HG03342 (cell line): ENCODE measurements at regions not wholly inside any gene's neighbourhood (a gene's known extent, or its start where the extent isn't known, plus 50 kb on each side); places are given as distances from the start of the nearest gene placed in this dataset.

Source experiments
- ATAC-seq: cut with Tn5 transposase; IDR thresholded peaks from one replicate; pipeline ENCODE4 v1.9.1; 2021; ENCODE audit warnings: mild to moderate bottlenecking, moderate library complexity; ENCODE audit not compliant: unreplicated experiment

DNA sequence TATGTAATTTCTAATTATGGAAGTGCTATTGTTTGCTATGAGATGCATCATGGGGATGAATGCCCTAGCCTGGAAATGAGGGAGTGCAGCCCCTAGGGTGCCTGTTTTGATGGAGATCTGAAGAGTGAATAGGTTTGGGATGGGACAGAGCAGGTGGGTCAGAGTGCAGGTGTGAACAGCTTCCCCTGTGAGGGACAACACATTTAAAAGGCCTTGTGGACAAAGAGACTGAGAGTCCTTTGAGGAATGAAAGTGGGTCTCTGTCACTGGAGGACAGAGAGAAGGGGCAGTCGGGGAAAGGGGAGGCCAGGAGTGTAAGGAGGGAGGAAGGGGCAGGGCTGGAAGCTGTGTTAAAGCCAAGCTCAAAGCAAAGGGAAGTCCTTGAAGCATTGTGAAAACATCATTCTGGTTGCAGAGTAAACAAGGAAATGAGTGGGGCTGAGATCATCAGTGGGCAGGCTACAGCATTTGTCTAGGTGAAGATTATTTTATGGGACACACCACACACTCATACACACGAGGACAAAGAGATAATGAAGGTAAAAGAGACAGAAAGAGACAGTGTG is 877.6 kb downstream of the SLC4A3 start:
- no peak for ATAC-seq

DNA sequence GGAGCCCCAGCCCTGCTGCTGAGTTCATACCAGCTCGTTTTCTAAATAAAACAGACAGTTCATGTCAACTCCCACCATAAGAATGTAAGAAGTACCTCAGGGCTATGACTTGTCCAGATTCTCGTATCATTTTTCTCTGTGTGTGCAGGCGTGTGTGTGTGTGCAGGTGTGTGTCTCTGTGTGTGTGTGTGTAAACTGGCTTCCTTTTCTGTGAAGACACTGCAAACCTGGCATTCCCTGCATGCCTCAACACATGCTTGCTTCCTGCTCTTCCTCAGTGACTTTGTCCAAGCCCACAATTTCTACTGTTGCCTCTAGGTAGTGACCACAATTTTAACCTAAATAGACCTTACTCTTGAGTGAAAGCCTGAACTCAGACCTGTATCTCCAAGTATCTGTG is 879.0 kb downstream of the SLC4A3 start:
- ATAC-seq, result no peak

DNA sequence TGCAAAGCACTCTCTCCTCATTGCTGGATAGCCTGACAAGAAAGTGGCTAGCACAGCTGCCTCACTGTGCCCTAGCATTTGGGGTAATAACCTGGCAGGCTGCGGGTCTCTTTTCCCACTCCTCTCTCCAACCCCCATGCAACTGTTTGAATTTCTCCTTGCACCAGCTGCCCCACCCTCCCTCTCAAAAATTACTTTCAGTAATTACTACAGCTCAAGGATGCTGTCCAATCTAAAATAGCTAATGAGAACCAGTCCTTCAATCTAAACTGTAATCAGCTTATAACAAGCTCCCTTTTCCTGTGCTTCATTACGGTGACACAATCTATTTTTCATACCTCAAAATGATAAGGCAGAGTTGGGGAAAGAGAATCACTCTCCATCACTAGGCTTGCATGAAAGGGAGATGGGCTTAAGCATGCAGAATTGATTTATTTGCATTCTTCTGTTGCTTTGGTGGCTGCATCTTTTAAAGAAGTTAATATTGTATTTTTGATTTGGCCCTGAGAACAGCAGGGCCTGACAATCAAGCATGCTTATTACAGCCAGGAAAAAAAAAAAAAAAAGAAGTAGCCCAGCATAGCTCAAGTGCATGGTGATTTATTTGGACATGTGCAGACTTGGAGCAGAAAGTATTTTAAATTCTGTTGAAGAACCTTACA is 881.8 kb downstream of the SLC4A3 start:
- no peak for ATAC-seq

DNA sequence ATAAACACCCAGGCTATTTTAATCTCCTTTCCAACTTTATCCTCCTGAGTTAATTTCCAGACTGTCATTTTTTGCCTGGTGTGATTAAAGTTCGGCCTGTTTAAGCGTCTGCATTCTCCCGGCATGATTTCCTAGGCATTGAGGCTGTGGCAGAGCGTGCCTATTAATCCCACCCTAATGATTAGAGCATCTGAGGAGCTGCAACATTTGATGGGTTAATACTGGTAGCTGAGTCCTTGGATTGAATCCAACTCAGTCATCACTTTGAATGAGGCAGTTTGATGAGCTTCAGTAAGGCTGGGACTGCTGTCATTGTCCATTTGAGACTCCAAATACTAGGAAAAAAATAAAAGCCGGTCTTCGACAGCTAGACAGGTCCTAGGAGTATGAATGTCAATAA is 882.5 kb downstream of the SLC4A3 start:
- no peak for ATAC-seq

DNA sequence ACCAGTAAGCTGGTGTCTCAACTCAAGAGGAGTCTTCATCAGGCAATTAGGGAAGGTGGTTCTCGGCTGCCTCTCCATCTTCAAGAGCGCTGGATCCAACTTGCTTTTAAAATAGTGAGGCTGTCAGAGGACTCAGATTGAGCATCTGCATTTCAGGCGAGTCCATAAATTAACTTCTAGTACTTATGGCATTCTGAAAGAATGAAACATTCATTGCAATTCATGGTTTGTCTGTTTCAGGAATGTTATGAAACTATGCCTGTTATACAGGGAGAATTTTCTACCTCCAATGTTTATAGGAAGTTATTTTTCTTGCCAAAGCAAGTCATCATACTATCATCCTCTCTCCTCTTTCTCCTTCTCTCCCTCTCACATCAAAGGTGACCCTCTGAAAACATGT is 883.2 kb downstream of the SLC4A3 start:
- no peak for ATAC-seq

DNA sequence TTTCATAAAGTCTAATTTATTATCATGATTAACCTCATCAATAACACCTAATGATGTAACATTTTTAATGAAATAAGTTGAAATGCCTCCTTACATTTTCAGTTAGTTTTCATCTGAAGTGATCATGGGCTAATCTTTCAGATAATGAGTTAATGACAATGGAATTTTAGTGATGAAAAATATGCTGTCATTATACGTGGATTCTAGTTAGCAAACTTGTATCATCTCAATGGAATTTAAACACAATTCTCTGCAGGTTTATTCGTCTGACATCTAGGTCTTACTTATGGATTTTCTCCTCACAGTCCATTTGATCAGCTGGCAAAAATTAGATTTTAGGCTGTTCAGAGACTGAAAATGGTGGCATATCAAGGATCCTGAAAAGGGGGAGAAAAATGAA is 885.0 kb downstream of the SLC4A3 start:
- ATAC-seq, result no peak

DNA sequence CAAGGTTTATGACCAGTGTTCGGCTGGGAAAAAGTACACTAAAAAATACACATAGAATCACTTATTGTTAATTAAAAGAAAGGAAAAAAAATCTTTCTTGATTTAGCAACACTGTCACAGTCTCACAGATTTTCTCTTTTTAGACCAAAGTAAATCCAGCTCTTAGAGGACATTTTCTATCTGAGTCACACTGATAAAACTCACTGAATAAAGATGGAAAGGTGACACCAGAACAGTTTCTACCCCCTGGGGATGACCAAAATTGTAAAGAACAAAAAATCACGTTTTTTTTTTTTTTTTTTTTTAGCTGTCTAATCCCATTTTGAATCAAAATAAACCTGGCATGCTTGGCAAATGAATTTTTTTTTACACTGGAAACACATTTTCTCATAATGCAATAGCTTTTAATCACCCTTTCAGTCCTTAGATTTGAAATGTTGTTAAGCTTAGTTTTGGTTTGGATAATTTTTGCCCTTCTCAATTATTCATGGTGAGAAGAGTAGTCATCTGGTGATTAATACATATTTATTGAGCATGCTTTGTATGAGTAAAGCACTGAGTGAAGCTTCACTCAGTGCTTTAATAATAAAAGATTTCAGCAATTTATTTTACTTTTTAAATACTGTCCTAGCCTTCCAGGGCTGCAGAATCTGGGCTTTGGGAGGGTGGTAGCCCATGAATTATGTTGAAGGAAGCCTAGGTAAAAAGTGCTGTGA is 886.3 kb downstream of the SLC4A3 start:
- no peak for ATAC-seq

DNA sequence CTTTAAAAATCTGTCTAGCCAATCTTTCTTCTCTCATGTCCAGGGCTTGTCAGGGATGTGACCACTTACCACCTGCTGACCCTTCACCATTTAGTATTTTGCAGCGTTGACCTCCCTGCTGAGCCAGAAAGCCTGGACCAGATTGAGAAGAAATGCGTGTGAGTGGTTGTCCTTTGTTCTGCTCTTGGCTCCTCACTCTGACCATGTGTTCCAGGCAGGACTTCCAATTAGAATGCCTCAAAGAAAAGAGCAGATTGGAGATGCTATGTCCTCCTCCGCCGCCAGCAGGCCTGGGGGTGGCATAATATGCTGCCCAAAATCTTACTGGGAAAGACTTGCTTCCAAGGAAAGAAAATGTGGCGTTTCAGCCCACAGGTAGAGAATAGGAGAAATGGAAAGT is 894.1 kb downstream of the SLC4A3 start:
- no peak for ATAC-seq

DNA sequence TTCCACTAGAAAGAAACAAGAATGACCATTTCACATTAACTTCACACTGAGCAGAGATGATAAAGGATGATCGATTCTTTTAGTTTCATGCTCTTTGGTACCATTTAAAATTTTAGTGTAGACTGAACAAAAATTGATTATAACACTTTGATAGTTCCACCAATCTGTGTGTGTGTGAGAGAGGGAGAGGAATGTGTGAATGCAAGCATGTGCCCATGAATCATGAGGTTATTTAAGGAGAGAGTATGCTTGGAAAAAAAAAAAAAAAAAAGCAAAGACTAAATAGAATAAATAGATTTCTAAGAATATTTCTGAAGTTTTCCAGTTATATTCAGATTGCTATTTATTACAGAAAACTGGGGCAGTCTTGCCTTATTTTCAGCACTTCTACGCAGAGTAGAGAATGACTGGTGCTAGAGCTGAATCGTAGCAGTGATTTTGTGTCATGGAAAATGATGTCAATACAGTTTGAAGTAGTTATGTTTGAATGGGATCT is 900.8 kb downstream of the SLC4A3 start:
- ATAC-seq, result no peak

DNA sequence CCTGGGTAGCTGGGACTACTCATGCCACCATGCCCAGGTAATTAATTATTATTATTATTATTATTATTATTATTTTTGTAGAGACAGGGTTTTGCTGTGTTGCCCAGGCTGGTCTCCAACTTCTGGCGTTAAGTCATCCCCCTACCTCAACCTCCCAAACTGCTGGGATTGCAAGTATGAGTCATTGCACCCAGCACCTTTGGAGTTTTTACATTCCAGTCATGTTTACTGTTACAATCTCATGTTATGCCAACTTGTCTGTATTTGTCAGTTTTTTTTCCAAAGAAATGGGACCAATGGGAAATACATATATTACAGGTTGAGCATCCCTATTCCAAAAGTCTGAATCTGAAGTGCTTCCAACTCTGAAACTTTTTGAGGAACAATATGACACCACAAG is 903.8 kb downstream of the SLC4A3 start:
- no peak for ATAC-seq

DNA sequence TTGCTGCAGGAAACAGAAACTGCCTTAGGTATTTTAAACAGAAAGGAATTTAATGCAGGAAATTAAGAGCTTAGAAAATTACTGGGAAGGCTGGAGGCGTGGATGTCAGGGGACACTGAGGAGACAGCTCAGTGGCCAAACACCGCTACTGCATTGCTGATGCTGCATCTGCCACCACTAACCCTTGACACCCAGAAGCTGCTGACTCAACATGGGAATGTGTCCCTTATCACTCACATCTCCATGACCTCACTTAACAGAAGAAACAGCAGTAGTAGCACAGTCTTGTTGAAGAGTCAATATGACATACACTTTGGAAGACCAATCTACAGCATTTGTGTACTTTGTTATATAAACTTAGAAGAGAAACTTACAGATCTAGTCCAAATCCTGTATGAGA is 906.1 kb downstream of the SLC4A3 start:
- peak; percentile 97 for ATAC-seq

DNA sequence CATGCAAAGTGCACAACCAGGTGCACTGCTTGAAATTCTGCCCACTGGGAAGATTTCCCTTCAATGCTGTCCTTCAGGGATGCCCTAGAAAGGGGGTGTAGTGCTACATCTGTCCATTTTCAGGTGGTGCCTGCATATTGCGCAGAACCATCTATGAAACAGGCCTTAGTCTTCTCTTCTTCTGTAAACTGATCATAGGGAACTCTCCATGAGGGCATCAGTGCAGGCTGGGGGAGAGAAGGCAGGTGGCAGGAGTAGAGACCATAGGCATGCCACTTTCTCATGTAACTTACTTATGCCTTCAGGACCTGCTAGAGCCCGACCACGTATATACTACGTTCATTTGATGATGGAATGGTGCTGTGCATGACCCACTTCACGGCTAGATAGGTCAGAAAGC is 912.1 kb downstream of the SLC4A3 start:
- no peak for ATAC-seq

DNA sequence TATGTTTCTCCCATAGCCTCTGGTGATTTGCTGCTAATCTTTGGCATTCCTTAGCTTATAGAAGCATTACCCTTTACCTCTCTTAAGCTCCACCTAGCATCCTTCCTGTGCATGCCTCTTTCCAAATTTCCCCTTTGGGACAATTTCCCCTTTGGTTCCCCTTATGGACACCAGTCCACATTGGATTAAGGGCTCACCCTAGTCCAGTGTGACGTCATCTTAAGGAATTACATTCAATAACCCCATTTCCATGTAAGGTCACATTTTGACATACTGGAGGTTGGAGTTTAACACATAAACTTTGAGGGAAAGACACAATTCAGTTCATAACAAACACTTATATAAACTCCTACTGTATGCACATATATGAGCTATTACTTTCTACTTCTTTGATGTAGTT is 916.6 kb downstream of the SLC4A3 start:
- ATAC-seq, result no peak

DNA sequence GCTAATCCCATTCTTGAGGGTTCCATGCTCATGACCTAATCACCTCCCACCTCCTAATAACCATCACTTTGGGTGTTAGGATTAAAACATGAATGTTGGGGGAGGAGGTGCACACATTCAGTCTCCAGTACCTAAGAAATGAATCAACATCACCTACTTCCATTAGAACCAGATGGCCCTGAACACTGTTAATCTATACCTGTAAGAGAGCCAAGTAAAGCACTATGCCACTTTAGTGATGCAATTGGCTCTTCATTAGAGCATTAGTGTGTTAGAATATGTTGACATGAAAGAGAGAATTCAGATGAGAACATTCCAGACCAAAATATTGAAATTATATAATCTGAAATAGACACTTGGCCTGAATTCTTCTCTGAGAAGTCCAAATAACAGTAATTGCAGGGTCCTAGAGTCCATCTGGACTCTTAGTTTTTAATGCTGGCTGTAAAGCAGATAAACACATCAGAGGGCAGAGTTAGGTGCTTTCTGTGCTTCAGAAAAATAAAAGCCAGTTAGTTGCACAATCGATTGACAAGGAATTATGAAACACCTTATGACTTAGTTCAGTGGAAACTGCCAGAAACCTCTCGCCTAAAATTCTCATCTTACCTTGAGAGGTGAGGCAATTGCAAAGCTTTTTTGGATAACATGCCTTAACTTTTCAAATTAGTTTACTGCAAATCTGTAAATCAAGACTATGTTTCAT is 923.7 kb downstream of the SLC4A3 start:
- ATAC-seq, result no peak

DNA sequence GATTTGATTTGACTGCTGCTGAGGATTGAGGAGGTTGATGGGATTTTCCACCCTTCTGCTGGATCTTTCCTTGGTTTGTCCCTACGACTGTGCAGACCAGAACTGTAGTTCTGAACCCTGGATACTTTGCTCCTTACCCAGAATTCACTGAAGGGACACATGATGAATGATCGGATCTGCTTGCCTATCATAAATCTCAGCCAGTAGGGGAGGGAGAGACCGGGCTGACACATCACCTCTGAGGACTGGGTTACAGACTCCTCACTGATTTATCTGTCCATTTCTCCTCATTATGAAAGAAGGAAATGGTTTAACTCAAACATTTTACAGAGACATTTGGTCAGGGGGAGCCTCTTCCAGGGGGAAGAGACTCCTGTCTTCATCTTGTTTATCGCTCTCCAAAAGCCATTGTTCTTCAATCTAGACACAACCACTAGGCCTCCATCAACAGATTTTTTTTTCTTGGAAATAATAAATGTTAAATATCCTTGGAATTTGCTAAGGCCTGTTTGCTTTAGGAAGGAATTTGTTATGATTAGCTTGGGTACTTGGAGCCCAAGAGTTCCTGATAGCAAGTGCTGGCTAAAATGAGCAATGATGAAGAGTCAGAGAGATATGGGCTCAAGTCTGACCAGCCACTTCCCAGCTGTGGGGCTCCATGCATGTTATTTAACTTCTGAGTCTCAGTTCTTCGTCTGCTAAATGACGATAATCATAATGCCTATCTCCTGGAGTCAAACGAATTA is 925.5 kb downstream of the SLC4A3 start:
- no peak for ATAC-seq

DNA sequence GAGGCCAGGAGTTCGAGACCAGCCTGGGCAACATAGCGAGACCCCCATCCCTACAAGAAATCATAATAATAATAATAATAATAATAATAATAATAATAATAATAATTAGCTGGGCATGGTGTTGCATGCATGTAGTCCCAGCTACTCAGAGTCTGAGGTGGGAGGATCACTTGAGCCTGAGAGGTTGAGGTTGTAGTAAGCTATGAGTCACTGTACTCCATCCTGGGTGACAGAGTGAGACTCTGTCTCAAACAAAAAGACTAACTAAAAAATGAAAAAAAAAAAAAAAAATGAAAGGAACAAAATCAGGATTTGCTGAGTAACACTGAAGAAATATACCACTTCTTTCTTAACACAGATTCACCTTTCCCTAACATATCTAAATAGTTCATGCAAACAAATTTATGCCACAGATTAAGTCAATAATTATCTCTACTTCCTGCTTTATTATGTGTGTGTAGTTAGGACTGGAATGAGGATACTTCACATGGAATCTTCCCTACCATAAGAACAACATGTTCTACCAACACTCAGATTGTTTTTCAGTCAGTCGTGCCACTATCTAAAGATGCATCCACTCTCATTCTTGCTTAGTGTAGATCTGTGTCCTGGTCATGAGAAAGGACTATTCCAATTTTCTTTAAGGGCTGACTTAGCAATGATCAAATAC is 928.7 kb downstream of the SLC4A3 start:
- ATAC-seq, result no peak

DNA sequence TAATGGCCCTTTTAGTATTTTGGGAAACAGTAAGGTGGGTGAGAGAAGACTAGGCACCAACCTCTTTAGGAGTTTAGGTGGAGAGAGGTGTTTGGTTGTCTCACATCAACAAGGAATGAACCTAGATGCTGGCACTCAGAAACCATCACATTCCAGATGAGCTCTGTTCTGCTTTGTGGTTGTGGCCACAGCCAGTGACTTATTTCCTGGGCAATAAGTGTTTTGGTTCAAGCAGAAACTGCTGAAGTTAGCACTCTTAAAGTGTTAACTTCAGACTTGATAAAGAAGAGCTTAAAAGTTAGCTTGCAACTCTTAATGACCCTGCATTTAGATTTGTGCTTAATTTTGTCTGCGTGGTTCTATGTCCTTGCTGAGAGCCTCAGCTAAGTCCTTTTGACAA is 929.2 kb downstream of the SLC4A3 start:
- no peak for ATAC-seq

DNA sequence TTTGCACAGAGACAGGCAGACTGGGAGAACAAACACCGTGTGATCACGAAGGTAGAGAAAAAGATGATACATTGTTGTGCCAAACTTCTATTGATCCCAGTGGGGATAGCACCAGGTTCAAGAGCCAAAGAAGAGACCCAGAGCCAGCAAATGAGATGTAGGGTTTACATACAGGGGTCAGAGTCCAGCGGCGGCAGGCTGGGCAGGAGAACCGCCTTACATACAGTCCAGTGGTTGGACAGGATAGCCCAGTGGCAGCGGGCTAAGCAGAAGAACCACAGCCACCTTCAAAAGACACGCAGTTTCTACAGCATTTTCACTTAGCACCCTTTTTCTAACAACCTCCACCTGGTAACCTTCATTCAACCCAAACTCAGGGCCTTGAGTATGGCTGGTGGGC is 932.8 kb downstream of the SLC4A3 start:
- no peak for ATAC-seq

DNA sequence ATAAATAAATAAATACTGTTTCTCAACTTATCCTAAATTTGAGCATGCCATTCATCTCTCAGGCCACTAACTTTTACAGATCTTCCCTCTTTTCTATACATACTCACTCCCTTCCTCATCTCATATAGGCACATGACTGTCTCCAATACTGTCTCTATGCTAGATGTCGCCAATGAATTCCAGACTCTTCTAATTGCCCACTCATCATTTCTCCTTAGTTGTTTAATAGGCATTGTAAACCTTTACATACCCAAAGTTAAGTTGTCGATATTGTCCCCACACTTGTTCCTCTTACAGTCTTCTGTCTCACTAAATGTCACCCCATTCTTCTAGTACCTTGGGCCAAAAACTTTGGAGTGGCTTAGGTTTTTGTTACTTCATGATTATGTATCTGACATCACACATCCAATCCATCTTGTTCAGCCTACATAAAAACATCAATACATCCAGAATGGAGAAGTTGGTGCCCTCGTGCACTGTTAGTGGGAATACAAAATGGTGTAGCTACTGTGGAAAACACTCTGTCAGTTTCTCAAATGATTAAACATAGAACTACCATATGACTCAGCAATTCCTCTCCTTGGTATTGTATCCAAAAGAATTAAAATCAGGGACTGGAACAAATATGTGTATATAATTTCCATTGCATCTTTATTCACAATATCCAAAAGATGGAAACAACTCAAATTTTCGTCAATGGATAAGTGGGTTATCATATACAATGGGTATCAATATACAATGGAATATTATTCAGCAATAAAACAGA is 935.1 kb downstream of the SLC4A3 start:
- no peak for ATAC-seq

DNA sequence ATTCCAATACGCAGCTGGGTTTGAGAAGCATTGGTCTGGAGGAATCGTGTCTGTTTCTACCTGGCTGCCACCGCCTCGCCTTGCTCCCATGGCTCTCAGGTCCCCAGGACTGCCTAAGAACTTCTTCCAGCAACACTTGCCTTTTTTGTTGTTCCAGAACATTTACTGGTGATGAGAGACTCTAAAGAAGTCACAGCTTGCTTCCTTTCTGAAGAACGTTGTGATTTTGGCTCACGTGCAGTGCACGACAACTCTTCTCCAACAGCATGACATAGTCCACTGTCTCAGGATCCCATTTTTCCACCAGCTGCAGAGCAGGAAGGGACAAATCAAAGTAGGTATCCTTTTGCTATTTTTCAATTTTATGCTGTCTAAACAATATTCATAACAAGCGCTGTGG is 940.9 kb downstream of the SLC4A3 start:
- no peak for ATAC-seq
